Glutamatergic neuron (in vitro differentiated cells): ENCODE measurements at regions not wholly inside any gene's neighbourhood (a gene's known extent, or its start where the extent isn't known, plus 50 kb on each side); places are given as distances from the start of the nearest gene placed in this dataset.

ENCODE experiments used
- DNase-seq: peaks from one replicate; pipeline ENCODE4 v3.0.0; 2022
- H3K27ac Mint-ChIP-seq: one replicate; pipeline ENCODE4 v1.8.0; 2020; ENCODE audit warnings: mild to moderate bottlenecking, mixed read lengths, inconsistent platforms; ENCODE audit not compliant: unreplicated experiment
- H3K27me3 Mint-ChIP-seq: one replicate; pipeline ENCODE4 v1.8.0; 2020; ENCODE audit warnings: mild to moderate bottlenecking, moderate library complexity, mixed read lengths, inconsistent platforms; ENCODE audit not compliant: unreplicated experiment
- H3K36me3 Mint-ChIP-seq: one replicate; pipeline ENCODE4 v1.8.0; 2020; ENCODE audit warnings: mild to moderate bottlenecking, mixed read lengths, inconsistent platforms; ENCODE audit not compliant: unreplicated experiment
- H3K4me1 Mint-ChIP-seq: one replicate; pipeline ENCODE4 v1.8.0; 2020; ENCODE audit warnings: mild to moderate bottlenecking, low read depth, mixed read lengths, inconsistent platforms; ENCODE audit not compliant: unreplicated experiment
- H3K4me3 Mint-ChIP-seq: one replicate; pipeline ENCODE4 v1.8.0; 2020; ENCODE audit warnings: mild to moderate bottlenecking, mixed read lengths, inconsistent platforms; ENCODE audit not compliant: unreplicated experiment
- H3K9me3 Mint-ChIP-seq: one replicate; pipeline ENCODE4 v1.8.0; 2020; ENCODE audit warnings: mild to moderate bottlenecking, moderate library complexity, mixed read lengths, inconsistent platforms; ENCODE audit not compliant: unreplicated experiment
- CTCF ChIP-seq: fragments of 200-600 bp; sonication (generic); IDR thresholded peaks from one replicate; pipeline ENCODE4 v1.5.0; 2021; ENCODE audit not compliant: partially characterized antibody, unreplicated experiment

DNA sequence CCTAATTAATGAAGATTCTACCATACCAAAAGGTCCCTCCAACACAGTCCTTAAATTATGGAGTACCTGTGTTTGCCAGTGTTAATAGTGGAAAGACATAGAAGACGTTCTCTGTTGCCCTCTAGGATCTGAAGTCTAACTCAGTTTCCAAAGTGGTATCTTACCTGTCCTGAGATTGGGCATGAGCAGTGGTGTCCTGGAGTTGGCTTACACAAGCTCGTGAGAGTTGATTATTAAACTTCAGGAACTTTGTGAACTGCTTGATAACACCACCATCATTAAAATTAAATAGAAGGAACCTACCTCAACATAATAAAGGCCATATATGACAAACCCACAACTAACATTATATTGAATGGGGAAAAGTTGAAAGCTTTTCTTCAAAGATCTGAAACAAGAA, 60.9 kb upstream of the SMARCA2 start:
- H3K27ac Mint-ChIP-seq = no peak overlapping the region

DNA sequence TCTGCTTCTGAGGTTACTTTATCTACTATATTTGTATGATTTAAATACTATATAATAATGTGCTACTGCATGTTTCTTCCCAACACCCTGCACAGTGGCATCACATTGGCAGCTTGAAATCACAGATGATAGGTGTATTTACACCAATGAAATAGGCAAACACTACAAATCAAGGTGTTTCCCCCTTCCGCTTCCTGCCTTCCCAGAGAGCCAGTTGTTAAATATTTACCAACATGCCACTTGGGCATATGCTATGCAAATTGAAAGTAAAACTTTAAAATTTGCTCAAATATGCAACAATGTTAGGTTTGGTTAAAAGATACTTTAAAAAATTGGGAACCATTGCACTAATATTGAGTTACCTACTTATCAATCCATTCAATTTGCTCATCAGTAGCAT, 58.2 kb upstream of the SMARCA2 start:
- H3K27ac Mint-ChIP-seq = no peak overlapping the region
- no peak for DNase-seq
- H3K27me3 Mint-ChIP-seq = peaks cover 2% of the 10 kb centered on the region
- no peak for TF ChIP-seq CTCF
- H3K4me1 Mint-ChIP-seq = peaks cover 33% of the 10 kb centered on the region
- H3K36me3 Mint-ChIP-seq = no peaks in the 10 kb centered on the region
- H3K9me3 Mint-ChIP-seq = peaks cover 4% of the 10 kb centered on the region
- H3K4me3 Mint-ChIP-seq = no peak overlapping the region

More for the DNA sequence above, 60.9 kb upstream of the SMARCA2 start:
- no peaks in the 10 kb centered on the region for H3K9me3 Mint-ChIP-seq
- TF ChIP-seq CTCF = no peak
- H3K4me1 Mint-ChIP-seq = peaks cover 14% of the 10 kb centered on the region
- no peaks in the 10 kb centered on the region for H3K27me3 Mint-ChIP-seq
- no peak overlapping the region for H3K4me3 Mint-ChIP-seq
- H3K36me3 Mint-ChIP-seq = no peaks in the 10 kb centered on the region
- no peak for DNase-seq

GRCh38 chr9:1957856-1958255, 57.3 kb upstream of the SMARCA2 start:
- Mint-ChIP-seq H3K9me3 (peaks cover 4% of the 10 kb centered on the region), H3K27me3 (peaks cover 4% of the 10 kb centered on the region)

GRCh38 chr9:1959371-1959770, 55.8 kb upstream of the SMARCA2 start:
- Mint-ChIP-seq H3K4me3 (peak overlapping the region; percentile 41), H3K36me3 (no peaks in the 10 kb centered on the region), H3K27ac (peak overlapping the region; percentile 95), H3K9me3 (peaks cover 4% of the 10 kb centered on the region), H3K4me1 (peaks cover 41% of the 10 kb centered on the region), H3K27me3 (peaks cover 4% of the 10 kb centered on the region)
- no peak for TF ChIP-seq CTCF
- DNase-seq = no peak

More at GRCh38 chr9:1957856-1958255, 57.3 kb upstream of the SMARCA2 start:
- DNase-seq = no peak
- Mint-ChIP-seq H3K36me3 (no peaks in the 10 kb centered on the region), H3K4me3 (no peak overlapping the region), H3K4me1 (peaks cover 40% of the 10 kb centered on the region), H3K27ac (peak overlapping the region; percentile 0)
- TF ChIP-seq CTCF = no peak

DNA sequence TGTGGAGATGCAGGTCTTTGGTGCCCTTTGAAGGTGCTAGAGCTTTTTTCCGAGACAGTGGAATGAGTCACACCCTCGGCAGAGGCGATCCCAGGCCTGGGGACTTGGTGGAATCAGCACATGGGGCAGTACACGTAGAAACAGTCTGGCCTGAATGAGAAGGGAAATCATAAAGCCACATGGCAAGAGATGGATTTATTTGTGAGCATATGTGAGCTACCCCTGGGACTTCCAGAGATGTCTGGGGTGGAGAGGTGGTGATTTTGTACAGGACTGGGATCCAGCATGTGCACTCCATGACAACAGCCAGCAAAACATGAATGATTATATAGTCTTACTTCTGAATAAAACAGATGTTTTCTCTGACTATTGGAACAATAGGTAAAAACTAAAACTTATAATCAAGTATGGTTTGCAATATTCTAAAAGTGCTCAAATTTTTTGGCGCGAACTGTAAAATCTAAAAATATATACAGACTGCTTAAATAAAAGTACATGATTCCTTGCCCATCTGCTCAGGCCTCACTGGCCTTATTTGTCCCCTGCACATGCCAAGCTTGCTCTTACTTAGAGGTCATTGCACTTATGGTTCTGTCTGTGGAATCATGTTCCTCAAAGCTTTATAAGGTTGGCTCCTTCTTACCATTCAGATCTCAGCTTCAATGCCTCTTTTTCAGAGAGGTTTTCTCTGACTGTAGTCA, 54.7 kb upstream of the SMARCA2 start:
- Mint-ChIP-seq H3K27me3 (peaks cover 4% of the 10 kb centered on the region), H3K4me1 (peaks cover 41% of the 10 kb centered on the region), H3K4me3 (peak overlapping the region; percentile 41), H3K36me3 (no peaks in the 10 kb centered on the region), H3K27ac (peak overlapping the region; percentile 95), H3K9me3 (peaks cover 7% of the 10 kb centered on the region)
- no peak for TF ChIP-seq CTCF
- DNase-seq = no peak
